ENCODE measurements at regions not wholly inside any gene's neighbourhood (a gene's known extent, or its start where the extent isn't known, plus 50 kb on each side); places are given as distances from the start of the nearest gene placed in this dataset.
A peak's percentile ranks its signal among the peaks of the same experiment; 100 is the strongest.

GRCh38 chr1:219797683-219798082, 130.7 kb downstream of the SLC30A10 start:
- TF ChIP-seq CSDC2 (CRISPR knock-in tag; IDR thresholded peaks at IDR 0.05) (no peak), ZNF70 (CRISPR knock-in tag; IDR thresholded peaks at IDR 0.05) (0 out of 2 replicates have a peak, but pooled peaks have one; percentile 7)
- ATAC-seq = no peak

- peak; percentile 52 for ATAC-seq
- TF ChIP-seq TOX (CRISPR knock-in tag; IDR thresholded peaks at IDR 0.05; ENCODE audit: borderline replicate concordance) (no peak), BACH2 (CRISPR knock-in tag; IDR thresholded peaks at IDR 0.05; ENCODE audit: borderline replicate concordance) (no peak), ISL1 (CRISPR knock-in tag; IDR thresholded peaks at IDR 0.05) (no peak), TSHZ2 (CRISPR knock-in tag; IDR thresholded peaks at IDR 0.05) (no peak), ARNTL (CRISPR knock-in tag; IDR thresholded peaks at IDR 0.05; ENCODE audit: borderline replicate concordance, low read depth) (no peak), SNAI2 (CRISPR knock-in tag; IDR thresholded peaks at IDR 0.05) (no peak), ZC3H10 (CRISPR knock-in tag; IDR thresholded peaks at IDR 0.05) (peak; percentile 96), CSDC2 (CRISPR knock-in tag; IDR thresholded peaks at IDR 0.05) (no peak)
Observed at GRCh38 chr1:219797009-219797408, 131.3 kb downstream of the SLC30A10 start.

- ATAC-seq = no peak
- no peak for TF ChIP-seq ARNTL (CRISPR knock-in tag; IDR thresholded peaks at IDR 0.05; ENCODE audit: borderline replicate concordance, low read depth)
- no peak for TF ChIP-seq OSR1 (CRISPR knock-in tag; IDR thresholded peaks at IDR 0.05)
Observed at GRCh38 chr1:219795363-219795917, 132.9 kb downstream of the SLC30A10 start.

GRCh38 chr1:219794085-219794743, 134.1 kb downstream of the SLC30A10 start:
- ATAC-seq = no peak
- TF ChIP-seq TOX (CRISPR knock-in tag; IDR thresholded peaks at IDR 0.05; ENCODE audit: borderline replicate concordance) (no peak), SNAI2 (CRISPR knock-in tag; IDR thresholded peaks at IDR 0.05) (no peak), ZC3H10 (CRISPR knock-in tag; IDR thresholded peaks at IDR 0.05) (no peak), RARB (CRISPR knock-in tag; IDR thresholded peaks at IDR 0.05) (no peak), PATZ1 (CRISPR knock-in tag; IDR thresholded peaks at IDR 0.05; ENCODE audit: borderline replicate concordance) (no peak), TCF4 (CRISPR knock-in tag; IDR thresholded peaks at IDR 0.05; ENCODE audit: borderline replicate concordance) (no peak), ISL1 (CRISPR knock-in tag; IDR thresholded peaks at IDR 0.05) (no peak), CSDC2 (CRISPR knock-in tag; IDR thresholded peaks at IDR 0.05) (no peak), ZNF8 (CRISPR knock-in tag; IDR thresholded peaks at IDR 0.05) (no peak), ESRRG (CRISPR knock-in tag; IDR thresholded peaks at IDR 0.05) (no peak), OSR1 (CRISPR knock-in tag; IDR thresholded peaks at IDR 0.05) (no peak), ZNF70 (CRISPR knock-in tag; IDR thresholded peaks at IDR 0.05) (no peak)

GRCh38 chr1:219792337-219793021, 135.9 kb downstream of the SLC30A10 start:
- ATAC-seq = peak; percentile 84
- TF ChIP-seq BACH2 (CRISPR knock-in tag; IDR thresholded peaks at IDR 0.05; ENCODE audit: borderline replicate concordance) (peak; percentile 26; the same call in 1 of the 2 replicates), OSR1 (CRISPR knock-in tag; IDR thresholded peaks at IDR 0.05) (no peak), CREB5 (CRISPR knock-in tag; IDR thresholded peaks at IDR 0.05; ENCODE audit: low read depth) (no peak), ZFP3 (CRISPR knock-in tag; IDR thresholded peaks at IDR 0.05) (no peak), ESRRG (CRISPR knock-in tag; IDR thresholded peaks at IDR 0.05) (no peak), ZNF565 (CRISPR knock-in tag; conservative IDR thresholded peaks at IDR 0.05; ENCODE audit: low read depth) (no peak), ZNF70 (CRISPR knock-in tag; IDR thresholded peaks at IDR 0.05) (no peak), RARB (CRISPR knock-in tag; IDR thresholded peaks at IDR 0.05) (peak; percentile 58; the same call in 1 of the 2 replicates), ISL1 (CRISPR knock-in tag; IDR thresholded peaks at IDR 0.05) (no peak), ZC3H10 (CRISPR knock-in tag; IDR thresholded peaks at IDR 0.05) (no peak), ARNTL (CRISPR knock-in tag; IDR thresholded peaks at IDR 0.05; ENCODE audit: borderline replicate concordance, low read depth) (0 out of 2 replicates have a peak, but pooled peaks have one; percentile 17), TSHZ2 (CRISPR knock-in tag; IDR thresholded peaks at IDR 0.05) (no peak), CSRNP3 (CRISPR knock-in tag; IDR thresholded peaks at IDR 0.05) (no peak), SNAI2 (CRISPR knock-in tag; IDR thresholded peaks at IDR 0.05) (no peak), ZNF8 (CRISPR knock-in tag; IDR thresholded peaks at IDR 0.05) (peak; percentile 4; the same call in 1 of the 2 replicates)

All from SK-N-SH treated with all-trans-retinoic acid at 6 μM for 48 hours (cell line).